Upper lobe of left lung (tissue), 6 donors: ENCODE measurements at regions not wholly inside any gene's neighbourhood (a gene's known extent, or its start where the extent isn't known, plus 50 kb on each side); places are given as distances from the start of the nearest gene placed in this dataset.

Experiments used
- ATAC-seq, 2 donors: fragments of 200-7000 bp; cut with Tn5 transposase; one replicate each; pipeline ENCODE4 v1.9.1; 2022; ENCODE audit warnings: mild to moderate bottlenecking in 2 of 2, moderate library complexity in 2 of 2; ENCODE audit not compliant: low FRiP score in 2 of 2
- DNase-seq, 2 donors: peaks; one replicate each; pipeline ENCODE4 v3.0.0-alpha.2; 2019 to 2020
- H3K27ac ChIP-seq, 4 donors: fragments of 200-600 bp; sonication (generic); one replicate each; pipeline ENCODE4 v1.5.1; 2016 to 2019
- H3K27me3 ChIP-seq, 4 donors: fragments of 200-600 bp; sonication (generic); one replicate each; pipeline ENCODE4 v1.5.1; 2017 to 2019
- H3K36me3 ChIP-seq, 4 donors: fragments of 200-600 bp; sonication (generic); one replicate each; pipeline ENCODE4 v1.5.1; 2016 to 2019
- H3K4me1 ChIP-seq, 4 donors: fragments of 200-600 bp; sonication (generic); one replicate each; pipeline ENCODE4 v1.5.1; 2018 to 2019
- H3K4me3 ChIP-seq, 4 donors: fragments of 200-600 bp; sonication (generic); one replicate each; pipeline ENCODE4 v1.5.1; 2017 to 2019; ENCODE audit warnings: mild to moderate bottlenecking in 2 of 4, moderate library complexity in 1 of 4
- H3K9me3 ChIP-seq, 4 donors: fragments of 200-600 bp; sonication (generic); one replicate each; pipeline ENCODE4 v1.5.1; 2018 to 2019
- EP300 ChIP-seq, 4 donors: sonication (generic); formaldehyde crosslinking; IDR thresholded peaks; one replicate each; pipeline ENCODE4 v1.5.1; 2017; ENCODE audit warnings: antibody characterized with exemption in 4 of 4, control low read depth in 2 of 4
- POLR2A ChIP-seq, 4 donors: fragments of 450-650 bp; IDR thresholded peaks; one replicate each; pipeline ENCODE4 v1.5.1; 2016 to 2017; ENCODE audit warnings: antibody characterized with exemption in 4 of 4, mild to moderate bottlenecking in 2 of 4
- POLR2AphosphoS5 ChIP-seq, 2 donors: sonication (generic); formaldehyde crosslinking; IDR thresholded peaks; one replicate each; pipeline ENCODE4 v1.5.1; 2017; ENCODE audit warnings: antibody characterized with exemption in 2 of 2
- WGBS, 2 donors: methylation state at CpG; one replicate each; pipeline ENCODE4 v1.1.5; 2017 to 2018; 5-methylcytosine and 5-hydroxymethylcytosine counted together
- TF ChIP-seq, protein P1 (sequence below), 6 experiments: fragments of 450-650 bp in 4 of 6; fragments of 200-600 bp in 2 of 6; sonication (generic) in 2 of 6; IDR thresholded peaks; one replicate each; pipeline ENCODE4 v1.5.1; 2016 to 2019; ENCODE audit warnings: antibody characterized with exemption in 6 of 6
- donor health status: DM: no; HTN: no; CAD: no; lungs with moderate emphysema.
- donor health status: DM: no; HTN: yes; CAD: no; lungs with severe emphysema.

DNA sequence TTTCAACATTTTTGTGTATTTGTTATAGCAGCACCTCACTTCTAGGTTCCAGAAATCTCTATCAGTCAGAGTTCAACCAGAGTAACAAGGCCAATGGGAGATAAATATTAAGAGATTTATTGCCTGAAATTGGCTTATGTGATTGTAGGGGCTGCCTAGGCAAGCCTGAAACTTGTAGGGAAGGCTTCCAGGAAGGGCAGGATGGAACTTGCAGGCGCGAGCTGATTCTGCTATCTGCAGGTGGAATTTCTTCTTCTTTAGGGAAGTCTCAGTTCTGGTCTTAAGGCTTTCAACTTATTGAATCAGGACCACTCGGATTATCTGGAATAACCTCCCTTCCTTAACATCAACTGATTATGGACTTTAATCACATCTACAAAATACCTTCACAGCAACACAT is 199.5 kb upstream of the NLRP1 start:
- H3K4me3 ChIP-seq: no peak overlapping the region
- H3K9me3 ChIP-seq: peaks cover 0 to 12% (median 3%) of the 10 kb centered on the region in 4 donors
- H3K36me3 ChIP-seq: no peaks in the 10 kb centered on the region
- DNase-seq (no peak), ATAC-seq (no peak)
- no peaks in the 10 kb centered on the region for H3K4me1 ChIP-seq
- H3K27ac ChIP-seq: no peak overlapping the region
- WGBS, 2 donors: 72 to 89% methylated on average over 3 of the region's 3 CpGs
- no peak for TF ChIP-seq EP300 (IDR thresholded peaks at IDR 0.05)
- TF ChIP-seq, protein P1, sequence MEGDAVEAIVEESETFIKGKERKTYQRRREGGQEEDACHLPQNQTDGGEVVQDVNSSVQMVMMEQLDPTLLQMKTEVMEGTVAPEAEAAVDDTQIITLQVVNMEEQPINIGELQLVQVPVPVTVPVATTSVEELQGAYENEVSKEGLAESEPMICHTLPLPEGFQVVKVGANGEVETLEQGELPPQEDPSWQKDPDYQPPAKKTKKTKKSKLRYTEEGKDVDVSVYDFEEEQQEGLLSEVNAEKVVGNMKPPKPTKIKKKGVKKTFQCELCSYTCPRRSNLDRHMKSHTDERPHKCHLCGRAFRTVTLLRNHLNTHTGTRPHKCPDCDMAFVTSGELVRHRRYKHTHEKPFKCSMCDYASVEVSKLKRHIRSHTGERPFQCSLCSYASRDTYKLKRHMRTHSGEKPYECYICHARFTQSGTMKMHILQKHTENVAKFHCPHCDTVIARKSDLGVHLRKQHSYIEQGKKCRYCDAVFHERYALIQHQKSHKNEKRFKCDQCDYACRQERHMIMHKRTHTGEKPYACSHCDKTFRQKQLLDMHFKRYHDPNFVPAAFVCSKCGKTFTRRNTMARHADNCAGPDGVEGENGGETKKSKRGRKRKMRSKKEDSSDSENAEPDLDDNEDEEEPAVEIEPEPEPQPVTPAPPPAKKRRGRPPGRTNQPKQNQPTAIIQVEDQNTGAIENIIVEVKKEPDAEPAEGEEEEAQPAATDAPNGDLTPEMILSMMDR (IDR thresholded peaks at IDR 0.05): no peak
- no peak for TF ChIP-seq POLR2A (IDR thresholded peaks at IDR 0.05)
- TF ChIP-seq POLR2AphosphoS5 (IDR thresholded peaks at IDR 0.05): no peak
- H3K27me3 ChIP-seq: no peaks in the 10 kb centered on the region

GRCh38 chr17:5784791-5785190 is 200.5 kb upstream of the NLRP1 start:
- 83 to 89% methylated on average over 2 of the region's 2 CpGs for WGBS, 2 donors
- H3K4me3 ChIP-seq: no peak overlapping the region
- H3K4me1 ChIP-seq: no peaks in the 10 kb centered on the region
- no peak for DNase-seq
- peaks cover 0 to 12% (median 3%) of the 10 kb centered on the region in 4 donors for H3K9me3 ChIP-seq
- TF ChIP-seq, protein P1 (IDR thresholded peaks at IDR 0.05): no peak
- TF ChIP-seq POLR2AphosphoS5 (IDR thresholded peaks at IDR 0.05) (no peak), POLR2A (IDR thresholded peaks at IDR 0.05) (no peak), EP300 (IDR thresholded peaks at IDR 0.05) (no peak)
- ATAC-seq: no peak
- no peak overlapping the region for H3K27ac ChIP-seq
- no peaks in the 10 kb centered on the region for H3K27me3 ChIP-seq
- H3K36me3 ChIP-seq: no peaks in the 10 kb centered on the region

DNA sequence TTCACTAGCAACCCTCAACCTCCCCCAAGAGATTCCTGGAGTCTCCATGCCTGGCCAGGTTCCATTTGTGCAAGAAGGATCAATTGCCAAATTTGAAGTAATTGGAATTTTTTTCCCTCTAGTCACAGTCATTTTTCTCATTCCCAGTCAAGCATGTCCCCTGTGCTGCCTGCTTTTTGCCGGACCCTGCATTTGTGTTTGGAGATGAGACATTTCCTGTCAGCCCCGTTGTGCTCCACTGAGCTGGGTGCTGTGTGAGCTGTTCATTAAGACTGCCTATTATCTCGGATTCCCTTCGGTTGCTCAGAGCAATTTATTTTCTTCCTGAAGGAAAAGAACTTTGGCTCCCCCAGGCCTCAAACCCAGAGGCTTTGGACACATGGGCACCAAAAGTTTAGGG is 201.0 kb upstream of the NLRP1 start:
- H3K27me3 ChIP-seq: no peaks in the 10 kb centered on the region
- WGBS, 2 donors: 25 to 32% methylated on average over 4 of the region's 4 CpGs
- no peak for DNase-seq
- no peaks in the 10 kb centered on the region for H3K4me1 ChIP-seq
- ATAC-seq: no peak
- H3K36me3 ChIP-seq: no peaks in the 10 kb centered on the region
- H3K4me3 ChIP-seq: no peak overlapping the region
- peaks cover 0 to 12% (median 3%) of the 10 kb centered on the region in 4 donors for H3K9me3 ChIP-seq
- TF ChIP-seq EP300 (IDR thresholded peaks at IDR 0.05) (no peak), POLR2A (IDR thresholded peaks at IDR 0.05) (no peak)
- no peak overlapping the region for H3K27ac ChIP-seq

GRCh38 chr17:5785867-5786509 is 201.7 kb upstream of the NLRP1 start:
- no peaks in the 10 kb centered on the region for H3K4me1 ChIP-seq

GRCh38 chr17:5786510-5786875 is 202.2 kb upstream of the NLRP1 start:
- ATAC-seq (no peak), DNase-seq (no peak)
- Histone ChIP-seq H3K4me3 (no peak overlapping the region), H3K27me3 (no peaks in the 10 kb centered on the region), H3K27ac (no peak overlapping the region), H3K4me1 (no peaks in the 10 kb centered on the region), H3K36me3 (no peaks in the 10 kb centered on the region), H3K9me3 (peaks cover 0 to 12% (median 3%) of the 10 kb centered on the region in 4 donors)
- TF ChIP-seq, protein P1 (IDR thresholded peaks at IDR 0.05): no peak
- TF ChIP-seq POLR2AphosphoS5 (IDR thresholded peaks at IDR 0.05): no peak
- TF ChIP-seq POLR2A (IDR thresholded peaks at IDR 0.05): no peak
- TF ChIP-seq EP300 (IDR thresholded peaks at IDR 0.05): no peak
- WGBS, 2 donors: 59 to 72% methylated on average over 5 to 6 of the region's 6 CpGs

More at GRCh38 chr17:5785867-5786509, 201.7 kb upstream of the NLRP1 start:
- no peaks in the 10 kb centered on the region for H3K27me3 ChIP-seq
- WGBS, 2 donors: 66 to 75% methylated on average over 9 to 11 of the region's 11 CpGs
- no peak overlapping the region for H3K4me3 ChIP-seq
- no peak for DNase-seq
- peaks cover 0 to 12% (median 3%) of the 10 kb centered on the region in 4 donors for H3K9me3 ChIP-seq
- H3K36me3 ChIP-seq: no peaks in the 10 kb centered on the region
- no peak overlapping the region for H3K27ac ChIP-seq
- no peak for ATAC-seq
- TF ChIP-seq POLR2AphosphoS5 (IDR thresholded peaks at IDR 0.05): no peak
- TF ChIP-seq, protein P1 (IDR thresholded peaks at IDR 0.05): no peak
- TF ChIP-seq POLR2A (IDR thresholded peaks at IDR 0.05): no peak
- TF ChIP-seq EP300 (IDR thresholded peaks at IDR 0.05): no peak
